AG09309 (cell line): ENCODE measurements at regions not wholly inside any gene's neighbourhood (a gene's known extent, or its start where the extent isn't known, plus 50 kb on each side); places are given as distances from the start of the nearest gene placed in this dataset.
"Not testable (repeated sequence)": the region's sequence is repeated elsewhere in the genome, so short reads cannot be mapped to it uniquely, and the experiment has no call there.

Experiments used
- DNase-seq: peaks from one replicate; pipeline ENCODE4 v3.0.0-alpha.2; 2010; ENCODE audit warnings: low read depth
- H3K4me3 ChIP-seq: 2 replicates; pipeline ENCODE4 v1.5.1; 2011; ENCODE audit warnings: mild to moderate bottlenecking, low read depth, low read length, moderate library complexity; ENCODE audit not compliant: control insufficient read depth
- TF ChIP-seq, protein P1 (sequence below): IDR thresholded peaks from 2 replicates; pipeline ENCODE4 v1.5.1; 2011; ENCODE audit warnings: mild to moderate bottlenecking, low read depth, low read length, inconsistent platforms; ENCODE audit not compliant: insufficient read depth, control insufficient read depth; ENCODE audit errors: missing control alignments

DNA sequence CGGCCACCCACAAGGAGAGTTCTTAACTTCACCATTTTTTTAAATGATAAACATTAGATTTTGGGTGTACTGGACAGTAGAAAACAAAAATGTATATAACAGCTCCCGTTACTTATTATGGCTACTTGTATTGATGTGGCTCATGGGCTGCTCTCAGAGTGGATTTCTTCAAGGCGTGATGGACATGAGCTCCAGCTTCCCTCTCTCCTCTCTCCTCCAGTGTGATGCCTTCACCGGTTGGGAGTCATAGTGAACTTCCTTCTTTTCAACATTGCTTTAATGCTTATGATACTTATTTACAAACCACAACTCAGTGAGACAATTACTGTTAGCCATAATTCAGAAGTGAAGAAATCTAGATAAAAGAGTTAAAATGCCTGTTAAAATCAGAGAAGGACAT, 515.2 kb downstream of the RNF144A start:
- no peak for DNase-seq
- H3K4me3 ChIP-seq = no peak overlapping the region
- TF ChIP-seq, protein P1, sequence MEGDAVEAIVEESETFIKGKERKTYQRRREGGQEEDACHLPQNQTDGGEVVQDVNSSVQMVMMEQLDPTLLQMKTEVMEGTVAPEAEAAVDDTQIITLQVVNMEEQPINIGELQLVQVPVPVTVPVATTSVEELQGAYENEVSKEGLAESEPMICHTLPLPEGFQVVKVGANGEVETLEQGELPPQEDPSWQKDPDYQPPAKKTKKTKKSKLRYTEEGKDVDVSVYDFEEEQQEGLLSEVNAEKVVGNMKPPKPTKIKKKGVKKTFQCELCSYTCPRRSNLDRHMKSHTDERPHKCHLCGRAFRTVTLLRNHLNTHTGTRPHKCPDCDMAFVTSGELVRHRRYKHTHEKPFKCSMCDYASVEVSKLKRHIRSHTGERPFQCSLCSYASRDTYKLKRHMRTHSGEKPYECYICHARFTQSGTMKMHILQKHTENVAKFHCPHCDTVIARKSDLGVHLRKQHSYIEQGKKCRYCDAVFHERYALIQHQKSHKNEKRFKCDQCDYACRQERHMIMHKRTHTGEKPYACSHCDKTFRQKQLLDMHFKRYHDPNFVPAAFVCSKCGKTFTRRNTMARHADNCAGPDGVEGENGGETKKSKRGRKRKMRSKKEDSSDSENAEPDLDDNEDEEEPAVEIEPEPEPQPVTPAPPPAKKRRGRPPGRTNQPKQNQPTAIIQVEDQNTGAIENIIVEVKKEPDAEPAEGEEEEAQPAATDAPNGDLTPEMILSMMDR = no peak

DNA sequence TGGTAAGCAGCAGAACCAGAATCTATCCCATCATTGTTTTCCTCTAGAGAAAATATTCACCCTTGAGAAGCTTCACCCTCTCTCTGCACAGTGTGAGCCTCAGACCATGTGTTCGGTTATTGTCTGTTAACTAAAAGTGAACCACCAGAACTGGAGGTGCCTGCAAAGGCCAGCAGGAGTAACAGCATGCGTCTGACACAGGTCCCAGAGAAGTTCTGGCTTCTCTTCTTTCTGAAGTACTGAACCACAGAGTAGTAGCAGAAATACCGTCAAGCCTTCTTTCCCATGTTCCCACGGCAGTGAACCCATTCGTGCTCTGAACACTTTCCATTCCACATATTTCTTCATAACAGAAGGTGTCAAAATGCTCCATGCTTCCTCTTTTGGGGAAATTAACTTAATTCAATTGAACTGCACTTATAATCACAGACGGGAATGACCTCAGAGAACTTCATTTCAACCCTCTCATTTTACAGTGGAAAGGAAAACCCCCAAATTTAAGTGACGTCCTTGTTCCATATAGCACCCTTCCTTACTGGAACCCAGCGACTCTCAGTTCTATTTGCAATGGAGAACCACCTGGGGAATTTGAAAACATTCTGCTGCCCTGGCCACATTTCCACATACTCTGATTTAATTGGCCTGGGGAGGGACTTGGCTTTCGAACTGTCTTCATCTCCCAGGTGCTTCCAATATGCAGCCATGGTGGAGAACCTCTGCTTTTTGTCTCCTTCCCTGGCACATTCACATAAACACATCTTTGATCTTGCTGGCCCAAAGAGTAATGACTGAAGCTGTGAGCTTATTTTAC, 519.1 kb downstream of the RNF144A start:
- no peak overlapping the region for H3K4me3 ChIP-seq
- TF ChIP-seq, protein P1 = no peak
- DNase-seq = no peak

DNA sequence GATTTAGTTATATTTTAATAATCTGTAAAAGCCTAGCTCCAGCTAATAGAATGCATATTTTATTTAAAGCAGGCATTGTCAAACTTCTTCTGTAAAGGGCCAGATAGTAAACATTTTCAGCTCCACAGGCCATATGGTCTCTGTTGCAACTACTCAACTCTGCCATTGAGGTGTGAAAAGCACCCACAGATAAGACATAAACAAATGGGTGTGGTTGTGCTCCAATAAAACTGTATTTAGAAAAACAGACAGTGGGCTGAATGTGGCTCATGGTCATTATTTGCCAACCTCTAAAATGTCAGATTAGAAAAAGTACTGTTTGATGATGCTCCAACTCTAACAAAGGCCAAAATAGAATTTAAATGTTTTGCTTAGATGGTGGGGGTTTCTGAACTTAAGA, 519.9 kb downstream of the RNF144A start:
- TF ChIP-seq, protein P1 = no peak
- DNase-seq = no peak
- H3K4me3 ChIP-seq = no peak overlapping the region

DNA sequence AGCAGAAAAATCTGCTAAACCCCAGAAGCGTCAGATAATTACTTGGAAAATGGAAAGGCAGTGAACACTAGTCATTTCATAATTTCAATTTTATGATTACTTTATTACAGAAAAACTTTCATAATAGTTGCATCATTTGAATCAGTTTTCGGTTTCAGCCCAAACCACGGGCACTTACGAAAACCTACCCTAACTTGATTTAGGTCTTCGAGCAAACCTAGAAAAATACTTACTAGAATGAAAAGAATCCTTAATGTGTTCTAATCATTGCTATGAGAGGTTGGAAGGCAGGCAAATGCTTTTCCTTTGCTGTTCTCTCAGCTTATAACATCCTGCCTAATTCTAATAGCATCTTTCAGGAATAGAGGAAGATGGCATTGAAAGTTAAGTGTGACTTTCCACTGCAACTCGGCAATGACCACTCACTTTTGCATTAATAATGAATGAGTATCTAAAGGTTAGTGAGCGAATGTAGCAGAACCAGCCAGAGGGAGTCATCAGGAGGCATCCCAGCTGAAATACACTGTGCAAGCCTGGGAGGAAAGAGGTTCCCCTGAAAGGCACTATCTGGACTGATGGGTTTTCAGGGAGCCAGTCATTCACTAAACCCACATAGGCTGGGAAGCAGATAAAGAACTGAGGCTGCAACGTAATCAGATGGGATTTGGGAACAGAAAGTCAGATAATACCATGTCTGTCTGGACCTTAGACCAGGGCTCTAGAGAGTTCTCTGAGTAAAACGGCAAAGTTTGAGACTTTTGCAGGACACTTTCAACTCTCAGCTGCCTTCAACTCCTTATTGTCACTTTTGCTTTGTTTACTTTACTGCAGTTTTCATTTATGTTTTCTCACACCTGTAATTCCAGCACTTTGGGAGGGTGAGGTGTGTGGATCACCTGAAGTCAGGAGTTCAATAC, 520.8 kb downstream of the RNF144A start:
- no peak for DNase-seq
- TF ChIP-seq, protein P1 = no peak
- H3K4me3 ChIP-seq = no peak overlapping the region

DNA sequence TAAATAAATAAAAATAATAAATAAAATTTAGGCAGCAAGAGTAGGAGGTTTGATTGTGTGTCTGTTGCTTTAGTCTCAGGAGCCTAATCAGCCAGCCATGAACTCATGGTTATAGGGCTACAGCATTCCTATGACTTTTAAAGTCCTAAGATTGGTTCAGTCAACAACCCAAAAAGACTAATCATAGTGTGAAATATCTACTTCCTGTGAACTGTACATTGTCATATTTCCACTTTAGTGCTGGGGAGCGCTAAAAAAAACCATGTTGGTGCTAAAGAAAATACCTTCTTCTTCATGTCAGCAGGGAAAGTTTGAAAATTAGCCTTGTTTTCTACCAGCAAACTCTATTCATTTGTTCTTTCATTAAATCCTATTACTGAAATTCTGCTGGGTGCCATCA, 521.6 kb downstream of the RNF144A start:
- DNase-seq = no peak
- TF ChIP-seq, protein P1 = no peak
- no peak overlapping the region for H3K4me3 ChIP-seq

DNA sequence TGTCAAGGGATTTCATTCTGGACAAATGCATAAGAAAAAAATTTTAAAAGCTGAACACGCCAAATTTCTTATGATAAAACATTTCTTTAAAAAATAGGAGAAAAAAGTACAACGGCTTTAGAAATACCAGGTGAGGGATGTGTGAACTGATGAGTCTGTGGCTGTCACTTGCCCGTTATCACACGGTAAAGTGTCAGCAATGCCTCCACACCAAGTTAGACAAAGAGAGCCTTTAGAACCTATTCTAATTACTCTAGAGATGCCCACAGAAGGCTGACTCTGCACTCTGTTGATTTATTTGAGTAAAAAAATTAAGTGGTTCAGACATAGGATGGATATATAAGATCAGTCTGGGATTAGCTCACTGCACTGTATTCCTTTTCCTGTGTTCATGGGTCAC, 523.8 kb downstream of the RNF144A start:
- no peak overlapping the region for H3K4me3 ChIP-seq
- DNase-seq = no peak
- TF ChIP-seq, protein P1 = no peak

DNA sequence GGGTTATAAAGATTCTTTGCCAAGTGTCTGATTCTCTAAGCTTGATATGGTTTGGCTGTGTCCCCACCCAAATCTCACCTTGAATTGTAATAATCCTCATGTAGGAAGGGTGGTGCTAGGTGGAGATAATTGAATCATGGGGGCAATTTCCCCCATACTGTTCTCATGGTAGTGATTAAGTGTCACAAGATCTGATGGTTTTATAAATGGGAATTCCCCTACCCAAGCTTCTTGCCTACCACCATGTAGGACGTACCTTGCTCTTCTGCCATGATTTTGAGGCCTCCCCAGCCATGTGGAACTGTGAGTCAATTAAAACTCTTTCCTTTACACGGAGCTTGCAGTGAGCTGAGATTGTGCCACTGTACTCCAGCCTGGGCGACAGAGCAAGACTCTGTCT, 524.6 kb downstream of the RNF144A start:
- not testable (repeated sequence) for DNase-seq, H3K4me3 ChIP-seq
